PC-3 (cell line): ENCODE measurements at regions not wholly inside any gene's neighbourhood (a gene's known extent, or its start where the extent isn't known, plus 50 kb on each side); places are given as distances from the start of the nearest gene placed in this dataset.

ENCODE experiments used
- ATAC-seq: fragments of 200-7000 bp; cut with Tn5 transposase; 2 replicates; pipeline ENCODE4 v1.9.1; 2020; ENCODE audit warnings: mild to moderate bottlenecking, moderate library complexity
- BruUV-seq: library from RNA; stranded (reverse); fragments of 400-500 nt; replicated peaks from 2 replicates; lab custom pipeline; 2021; lab: Mats Ljungman, UMichigan
- CTCF ChIA-PET: fragments of 300-600 bp; sonication (Branson Sonifier 250); formaldehyde crosslinking; loops from one replicate; lab custom pipeline; 2022; ENCODE audit warnings: antibody characterized with exemption; lab: Charles Lee
- POLR2A ChIA-PET: fragments of 300-600 bp; sonication (Branson Sonifier 250); formaldehyde crosslinking; loops from one replicate; lab custom pipeline; 2022; ENCODE audit warnings: antibody characterized with exemption; ENCODE audit not compliant: unreplicated experiment; lab: Charles Lee
- DNase-seq: peaks from one replicate; pipeline ENCODE4 v3.0.0-alpha.2; 2015
- H2AFZ ChIP-seq: fragments of 300-600 bp; sonication (generic); 2 replicates; pipeline ENCODE4 v1.6.0; 2016; ENCODE audit warnings: antibody characterized with exemption, low read length
- H3F3A ChIP-seq: fragments of 300-600 bp; sonication (generic); one replicate; pipeline ENCODE4 v1.6.0; 2017; ENCODE audit warnings: antibody characterized with exemption, low read length, control low read depth, mild to moderate bottlenecking; ENCODE audit not compliant: unreplicated experiment
- H3K27ac ChIP-seq: fragments of 300-600 bp; sonication (generic); 2 replicates; pipeline ENCODE4 v1.5.1; 2016; ENCODE audit warnings: mild to moderate bottlenecking, low read length
- H3K27me3 ChIP-seq: fragments of 300-600 bp; sonication (generic); 2 replicates; pipeline ENCODE4 v1.6.1; 2016; ENCODE audit warnings: low read length, mixed read lengths
- H3K36me3 ChIP-seq: fragments of 300-600 bp; sonication (generic); 2 replicates; pipeline ENCODE4 v1.6.1; 2016; ENCODE audit warnings: low read depth, mixed run types, low read length, mixed read lengths
- H3K4me1 ChIP-seq: fragments of 300-600 bp; sonication (generic); 2 replicates; pipeline ENCODE4 v1.5.1; 2016; ENCODE audit warnings: low read length; ENCODE audit not compliant: insufficient read depth
- H3K4me2 ChIP-seq: fragments of 300-600 bp; sonication (generic); 2 replicates; pipeline ENCODE4 v1.6.0; 2016; ENCODE audit warnings: low read length
- H3K4me3 ChIP-seq: fragments of 300-600 bp; sonication (generic); 2 replicates; pipeline ENCODE4 v1.5.1; 2016; ENCODE audit warnings: mild to moderate bottlenecking, low read length, mixed read lengths
- H3K79me2 ChIP-seq: fragments of 300-600 bp; sonication (generic); 2 replicates; pipeline ENCODE4 v1.6.1; 2017; ENCODE audit warnings: low read length, mixed read lengths
- H3K9ac ChIP-seq: fragments of 300-600 bp; sonication (generic); 2 replicates; pipeline ENCODE4 v1.6.0; 2016; ENCODE audit warnings: mild to moderate bottlenecking, low read length
- H3K9me2 ChIP-seq: fragments of 300-600 bp; sonication (generic); replicated peaks from 2 replicates; pipeline ENCODE4 v1.6.1; 2016; ENCODE audit warnings: mixed run types, low read length, mixed read lengths
- H3K9me3 ChIP-seq: fragments of 300-600 bp; sonication (generic); 2 replicates; pipeline ENCODE4 v1.6.1; 2016; ENCODE audit warnings: low read length, mixed read lengths
- H4K20me1 ChIP-seq: fragments of 300-600 bp; sonication (generic); 2 replicates; pipeline ENCODE4 v1.6.1; 2016; ENCODE audit warnings: low read length, mixed read lengths
- EZH2 ChIP-seq: fragments of 300-600 bp; sonication (generic); IDR thresholded peaks from one replicate; pipeline ENCODE4 v1.6.1; 2017; ENCODE audit warnings: antibody characterized with exemption, mild to moderate bottlenecking, low read length; ENCODE audit not compliant: unreplicated experiment
- EZH2phosphoT487 ChIP-seq: fragments of 300-600 bp; sonication (generic); IDR thresholded peaks from 2 replicates; pipeline ENCODE4 v1.6.1; 2018; ENCODE audit warnings: mild to moderate bottlenecking, antibody characterized with exemption, low read length, borderline replicate concordance
- intact Hi-C: fragments of 100-400 bp; cut with micrococcal nuclease; formaldehyde crosslinking; loops from 2 replicates; pipeline ENCODE4 v1.9.0; 2023
- TF ChIP-seq, protein P1 (sequence below): fragments of 300-600 bp; sonication (generic); conservative IDR thresholded peaks from 2 replicates; pipeline ENCODE4 v1.5.1; 2017; ENCODE audit warnings: antibody characterized with exemption, low read depth, mild to moderate bottlenecking, low read length

- no peak overlapping the region for H2AFZ ChIP-seq
- TF ChIP-seq, protein P1, sequence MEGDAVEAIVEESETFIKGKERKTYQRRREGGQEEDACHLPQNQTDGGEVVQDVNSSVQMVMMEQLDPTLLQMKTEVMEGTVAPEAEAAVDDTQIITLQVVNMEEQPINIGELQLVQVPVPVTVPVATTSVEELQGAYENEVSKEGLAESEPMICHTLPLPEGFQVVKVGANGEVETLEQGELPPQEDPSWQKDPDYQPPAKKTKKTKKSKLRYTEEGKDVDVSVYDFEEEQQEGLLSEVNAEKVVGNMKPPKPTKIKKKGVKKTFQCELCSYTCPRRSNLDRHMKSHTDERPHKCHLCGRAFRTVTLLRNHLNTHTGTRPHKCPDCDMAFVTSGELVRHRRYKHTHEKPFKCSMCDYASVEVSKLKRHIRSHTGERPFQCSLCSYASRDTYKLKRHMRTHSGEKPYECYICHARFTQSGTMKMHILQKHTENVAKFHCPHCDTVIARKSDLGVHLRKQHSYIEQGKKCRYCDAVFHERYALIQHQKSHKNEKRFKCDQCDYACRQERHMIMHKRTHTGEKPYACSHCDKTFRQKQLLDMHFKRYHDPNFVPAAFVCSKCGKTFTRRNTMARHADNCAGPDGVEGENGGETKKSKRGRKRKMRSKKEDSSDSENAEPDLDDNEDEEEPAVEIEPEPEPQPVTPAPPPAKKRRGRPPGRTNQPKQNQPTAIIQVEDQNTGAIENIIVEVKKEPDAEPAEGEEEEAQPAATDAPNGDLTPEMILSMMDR: no peak
- TF ChIP-seq EZH2 (no peak), EZH2phosphoT487 (no peak)
- H3K9ac ChIP-seq: no peak overlapping the region
- H3K4me2 ChIP-seq: no peak overlapping the region
- ATAC-seq: no peak
- no peaks in the 10 kb centered on the region for H3K79me2 ChIP-seq
- DNase-seq: no peak
- no peaks in the 10 kb centered on the region for H3K36me3 ChIP-seq
- H3K27ac ChIP-seq: no peak overlapping the region
- H3F3A ChIP-seq: no peaks in the 10 kb centered on the region
- POLR2A ChIA-PET: no interaction called here
- CTCF ChIA-PET: no interaction called here
- H3K4me3 ChIP-seq: no peak overlapping the region
- intact Hi-C loops: no loop called here
- 0 out of 2 replicates have a peak, but pooled peaks cover 3% of the 10 kb centered on the region for H3K27me3 ChIP-seq
- H3K9me3 ChIP-seq: no peaks in the 10 kb centered on the region
- H3K4me1 ChIP-seq: no peaks in the 10 kb centered on the region
- no peaks in the 10 kb centered on the region for H3K9me2 ChIP-seq
- BruUV-seq: no TSS peak
- no peaks in the 10 kb centered on the region for H4K20me1 ChIP-seq
These were observed 79.7 kb upstream of the LINGO1 start for GRCh38 chr15:77712438-77712837.

- Histone ChIP-seq H3K9ac (no peak overlapping the region), H2AFZ (no peak overlapping the region), H3K4me3 (no peak overlapping the region), H3K27ac (no peak overlapping the region), H3K9me2 (no peaks in the 10 kb centered on the region), H3K4me2 (no peak overlapping the region), H3K4me1 (no peaks in the 10 kb centered on the region), H3F3A (no peaks in the 10 kb centered on the region), H3K9me3 (no peaks in the 10 kb centered on the region), H4K20me1 (no peaks in the 10 kb centered on the region), H3K36me3 (no peaks in the 10 kb centered on the region), H3K27me3 (0 out of 2 replicates have a peak, but pooled peaks cover 3% of the 10 kb centered on the region), H3K79me2 (no peaks in the 10 kb centered on the region)
- ATAC-seq (no peak), DNase-seq (no peak)
- CTCF ChIA-PET: no interaction called here
- TF ChIP-seq EZH2phosphoT487 (no peak), EZH2 (no peak)
- TF ChIP-seq, protein P1: no peak
- intact Hi-C loops: no loop called here
- BruUV-seq: no TSS peak
- POLR2A ChIA-PET: interaction anchor here (0.6 kb wide), 1 partner anchor 371 kb away, joined by 18 read pairs; no protein-coding TSS in a partner anchor
These were observed 77.9 kb upstream of the LINGO1 start for GRCh38 chr15:77710637-77711036.

DNA sequence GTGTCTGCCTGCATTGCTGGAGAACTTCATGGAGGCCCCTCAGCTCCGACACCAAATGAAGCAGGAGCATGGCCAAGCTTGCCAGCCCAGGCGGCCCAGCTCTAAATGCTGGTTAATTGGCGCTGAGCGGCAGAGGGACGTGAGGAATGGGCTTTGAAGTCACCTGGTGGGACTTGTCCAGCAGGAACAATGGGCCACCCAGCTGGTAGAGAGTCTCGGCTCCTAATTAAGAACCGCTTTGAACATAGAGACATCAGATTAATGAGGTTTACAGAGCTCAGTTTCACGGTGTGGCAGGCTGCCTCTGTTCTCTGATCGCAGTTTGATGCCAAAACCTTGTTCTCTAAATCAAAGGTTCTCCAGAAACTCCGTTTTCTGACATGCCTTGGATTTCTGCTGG lies 77.5 kb upstream of the LINGO1 start:
- H3K9me2 ChIP-seq: no peaks in the 10 kb centered on the region
- no peaks in the 10 kb centered on the region for H3K36me3 ChIP-seq
- DNase-seq (no peak), ATAC-seq (no peak)
- no TSS peak for BruUV-seq
- H2AFZ ChIP-seq: no peak overlapping the region
- CTCF ChIA-PET: no interaction called here
- H3K9me3 ChIP-seq: no peaks in the 10 kb centered on the region
- intact Hi-C loops: no loop called here
- peaks cover 7% of the 10 kb centered on the region; the same call in 1 of the 2 replicates for H3K27me3 ChIP-seq
- H3F3A ChIP-seq: no peaks in the 10 kb centered on the region
- no peak overlapping the region for H3K4me3 ChIP-seq
- H3K79me2 ChIP-seq: no peaks in the 10 kb centered on the region
- no peak overlapping the region for H3K27ac ChIP-seq
- POLR2A ChIA-PET: interaction anchor here (0.6 kb wide), 1 partner anchor 371 kb away, joined by 18 read pairs; no protein-coding TSS in a partner anchor
- no peak overlapping the region for H3K9ac ChIP-seq
- no peaks in the 10 kb centered on the region for H3K4me1 ChIP-seq
- no peak overlapping the region for H3K4me2 ChIP-seq
- TF ChIP-seq, protein P1: no peak
- TF ChIP-seq EZH2phosphoT487: no peak
- TF ChIP-seq EZH2: no peak
- H4K20me1 ChIP-seq: no peaks in the 10 kb centered on the region
